ENCODE measurements at regions not wholly inside any gene's neighbourhood (a gene's known extent, or its start where the extent isn't known, plus 50 kb on each side); places are given as distances from the start of the nearest gene placed in this dataset.

DNA sequence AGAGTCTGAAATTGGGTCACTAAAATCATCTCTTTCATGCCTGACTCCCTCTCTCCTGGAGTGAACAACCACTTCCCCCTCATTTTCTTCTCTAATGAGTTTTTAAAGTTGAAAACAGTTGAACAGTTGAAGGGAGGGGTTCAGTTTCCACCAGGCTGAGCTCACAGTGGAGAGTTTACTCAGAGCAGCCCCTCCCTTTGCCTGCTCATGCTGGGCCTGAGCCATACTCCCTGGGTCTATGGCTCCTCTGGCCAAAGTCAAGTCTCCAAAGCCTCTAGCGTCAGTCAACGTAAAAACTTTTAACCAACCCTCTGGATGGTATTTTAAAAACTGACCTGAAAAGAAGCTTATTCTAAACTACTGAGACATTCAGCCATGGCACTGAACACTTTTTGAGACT lies 100.8 kb upstream of the RNPC3 start:
- no peak overlapping the region for H3K27ac Mint-ChIP-seq (ENCODE audit: unreplicated experiment)
- no peak overlapping the region for H3K4me3 Mint-ChIP-seq
- no peak for DNase-seq (ENCODE audit: low read depth, low spot score)
- H3K27me3 Mint-ChIP-seq (ENCODE audit: low read depth), result no peaks in the 10 kb centered on the region
- no peaks in the 10 kb centered on the region for H3K36me3 Mint-ChIP-seq (ENCODE audit: low read depth)
- H3K9me3 Mint-ChIP-seq, result peaks cover 2% of the 10 kb centered on the region
- TF ChIP-seq, protein P1, sequence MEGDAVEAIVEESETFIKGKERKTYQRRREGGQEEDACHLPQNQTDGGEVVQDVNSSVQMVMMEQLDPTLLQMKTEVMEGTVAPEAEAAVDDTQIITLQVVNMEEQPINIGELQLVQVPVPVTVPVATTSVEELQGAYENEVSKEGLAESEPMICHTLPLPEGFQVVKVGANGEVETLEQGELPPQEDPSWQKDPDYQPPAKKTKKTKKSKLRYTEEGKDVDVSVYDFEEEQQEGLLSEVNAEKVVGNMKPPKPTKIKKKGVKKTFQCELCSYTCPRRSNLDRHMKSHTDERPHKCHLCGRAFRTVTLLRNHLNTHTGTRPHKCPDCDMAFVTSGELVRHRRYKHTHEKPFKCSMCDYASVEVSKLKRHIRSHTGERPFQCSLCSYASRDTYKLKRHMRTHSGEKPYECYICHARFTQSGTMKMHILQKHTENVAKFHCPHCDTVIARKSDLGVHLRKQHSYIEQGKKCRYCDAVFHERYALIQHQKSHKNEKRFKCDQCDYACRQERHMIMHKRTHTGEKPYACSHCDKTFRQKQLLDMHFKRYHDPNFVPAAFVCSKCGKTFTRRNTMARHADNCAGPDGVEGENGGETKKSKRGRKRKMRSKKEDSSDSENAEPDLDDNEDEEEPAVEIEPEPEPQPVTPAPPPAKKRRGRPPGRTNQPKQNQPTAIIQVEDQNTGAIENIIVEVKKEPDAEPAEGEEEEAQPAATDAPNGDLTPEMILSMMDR (conservative IDR thresholded peaks at IDR 0.05), result no peak
- no peaks in the 10 kb centered on the region for H3K4me1 Mint-ChIP-seq

DNA sequence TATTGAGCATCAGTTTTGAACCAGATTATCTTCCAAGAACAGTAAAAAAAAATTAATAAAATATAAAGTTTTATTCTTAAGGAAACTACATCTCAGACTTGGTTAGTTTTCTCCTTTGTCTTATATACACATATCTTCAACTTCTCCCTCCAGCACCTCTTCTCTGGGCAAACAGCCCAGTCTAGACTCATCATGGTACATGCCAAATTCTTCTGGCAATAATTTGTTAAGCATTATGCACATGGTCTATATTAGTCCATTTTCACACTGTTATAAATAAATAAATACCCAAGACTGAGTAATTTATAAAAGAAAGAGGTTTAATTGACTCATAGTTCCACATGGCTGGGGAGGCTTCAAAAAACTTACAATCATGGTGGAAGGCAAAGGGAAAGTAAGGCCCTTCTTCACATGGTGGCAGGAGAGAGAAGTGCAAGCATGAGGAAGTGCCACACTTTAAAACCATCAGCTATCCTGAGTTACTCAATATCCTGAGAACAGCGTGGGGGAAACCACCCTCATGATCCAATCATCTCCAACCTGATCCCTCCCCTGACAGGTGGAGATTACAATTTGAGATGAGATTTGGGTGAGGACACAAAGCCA lies 108.7 kb upstream of the RNPC3 start:
- H3K36me3 Mint-ChIP-seq (ENCODE audit: low read depth), result no peaks in the 10 kb centered on the region
- H3K4me3 Mint-ChIP-seq, result no peak overlapping the region
- H3K27me3 Mint-ChIP-seq (ENCODE audit: low read depth), result no peaks in the 10 kb centered on the region
- peaks cover 2% of the 10 kb centered on the region for H3K9me3 Mint-ChIP-seq
- DNase-seq (ENCODE audit: low read depth, low spot score), result no peak
- H3K27ac Mint-ChIP-seq (ENCODE audit: unreplicated experiment), result no peak overlapping the region
- TF ChIP-seq, protein P1 (conservative IDR thresholded peaks at IDR 0.05), result no peak
- no peaks in the 10 kb centered on the region for H3K4me1 Mint-ChIP-seq

DNA sequence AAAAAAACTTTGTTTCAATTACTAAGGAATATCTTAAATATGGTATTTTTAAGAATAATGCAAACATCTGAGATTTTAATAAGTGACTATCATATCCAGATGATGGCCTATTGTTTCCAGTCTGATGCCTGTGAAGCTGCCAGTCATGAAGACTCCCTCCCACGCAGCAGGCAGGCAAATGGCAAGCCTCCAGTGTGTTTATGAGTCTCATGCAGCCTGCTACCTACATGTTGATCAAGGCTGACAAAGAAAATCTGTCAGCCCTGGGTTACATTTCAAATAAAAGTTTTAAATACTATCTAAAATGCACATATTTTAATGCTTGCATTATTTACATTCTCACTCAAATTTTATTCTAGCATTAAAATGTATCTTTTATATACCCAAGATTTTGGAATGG lies 137.6 kb upstream of the RNPC3 start:
- Mint-ChIP-seq H3K27ac (ENCODE audit: unreplicated experiment) (no peak overlapping the region), H3K4me1 (no peaks in the 10 kb centered on the region), H3K4me3 (no peak overlapping the region), H3K9me3 (peaks cover 4% of the 10 kb centered on the region), H3K36me3 (ENCODE audit: low read depth) (peaks cover 8% of the 10 kb centered on the region), H3K27me3 (ENCODE audit: low read depth) (no peaks in the 10 kb centered on the region)
- DNase-seq (ENCODE audit: low read depth, low spot score), result no peak
- TF ChIP-seq, protein P1 (conservative IDR thresholded peaks at IDR 0.05), result no peak

DNA sequence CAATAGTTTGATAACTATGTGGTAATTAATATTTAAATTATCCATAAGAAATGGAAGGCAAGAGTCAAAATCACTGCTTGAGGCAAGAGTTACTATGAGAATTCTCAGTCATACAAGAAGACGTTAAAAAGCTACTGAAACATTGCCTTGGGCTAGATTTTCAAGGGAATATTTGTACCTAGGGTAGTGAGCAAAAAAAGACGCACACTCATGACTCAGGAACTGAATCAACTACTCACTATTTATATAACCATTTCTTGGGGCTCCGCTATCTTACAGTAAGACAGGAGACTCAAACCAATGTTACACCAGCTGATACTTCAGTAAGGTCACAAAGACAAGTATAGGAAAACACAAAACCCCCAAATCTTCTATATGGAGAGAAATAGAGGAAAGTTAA lies 151.5 kb upstream of the RNPC3 start:
- no peak for DNase-seq (ENCODE audit: low read depth, low spot score)
- Mint-ChIP-seq H3K4me1 (no peaks in the 10 kb centered on the region), H3K36me3 (ENCODE audit: low read depth) (no peaks in the 10 kb centered on the region), H3K27ac (ENCODE audit: unreplicated experiment) (no peak overlapping the region), H3K4me3 (no peak overlapping the region), H3K27me3 (ENCODE audit: low read depth) (no peaks in the 10 kb centered on the region), H3K9me3 (no peaks in the 10 kb centered on the region)
- TF ChIP-seq, protein P1 (conservative IDR thresholded peaks at IDR 0.05), result no peak

DNA sequence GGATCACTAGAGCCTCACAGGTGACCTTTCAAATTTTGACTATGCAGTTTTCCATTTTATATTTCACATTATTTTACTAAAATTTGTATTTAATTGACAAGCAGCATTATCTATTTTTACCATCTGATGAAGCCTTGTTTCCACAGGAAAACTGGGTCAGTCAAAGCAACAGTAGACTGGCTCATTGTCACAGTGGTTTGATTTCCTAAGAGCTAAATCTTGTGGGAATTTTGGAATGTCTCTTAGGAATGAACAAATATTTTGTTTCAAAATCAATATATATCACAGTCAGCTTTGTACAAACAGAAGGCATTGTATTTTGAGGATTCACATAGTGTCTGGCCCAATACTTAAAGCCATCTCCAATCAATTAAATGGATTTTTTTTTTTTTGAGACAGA lies 152.6 kb upstream of the RNPC3 start:
- TF ChIP-seq, protein P1 (conservative IDR thresholded peaks at IDR 0.05), result no peak
- H3K36me3 Mint-ChIP-seq (ENCODE audit: low read depth), result no peaks in the 10 kb centered on the region
- no peaks in the 10 kb centered on the region for H3K9me3 Mint-ChIP-seq
- no peak overlapping the region for H3K27ac Mint-ChIP-seq (ENCODE audit: unreplicated experiment)
- H3K4me1 Mint-ChIP-seq, result no peaks in the 10 kb centered on the region
- no peak overlapping the region for H3K4me3 Mint-ChIP-seq
- DNase-seq (ENCODE audit: low read depth, low spot score), result no peak
- no peaks in the 10 kb centered on the region for H3K27me3 Mint-ChIP-seq (ENCODE audit: low read depth)

Measured in neural crest cell (in vitro differentiated cells).